CD14-positive monocyte (primary cell): ENCODE measurements at regions not wholly inside any gene's neighbourhood (a gene's known extent, or its start where the extent isn't known, plus 50 kb on each side); places are given as distances from the start of the nearest gene placed in this dataset.

Source experiments
- DNase-seq, 3 donors: peaks; one replicate each; pipeline ENCODE4 v3.0.0-alpha.2; 2011 to 2022
- H2AFZ ChIP-seq: 2 replicates; pipeline ENCODE4 v1.6.0; 2012; ENCODE audit warnings: mild to moderate bottlenecking, low read depth, low read length, inconsistent platforms; ENCODE audit not compliant: insufficient read depth, poor library complexity, severe bottlenecking
- H3K27ac ChIP-seq, 2 donors: 1 replicate in 1 of 2; 2 replicates in 1 of 2; pipeline ENCODE4 v1.5.1; 2012 to 2013; ENCODE audit warnings: low read length in 2 of 2, control low read depth in 1 of 2, inconsistent platforms in 1 of 2, low read depth in 1 of 2, mild to moderate bottlenecking in 1 of 2
- H3K27me3 ChIP-seq, 2 donors: one replicate each; pipeline versions ENCODE4 v1.6.0 to v1.6.1; 2011 to 2013; ENCODE audit warnings: low read length in 2 of 2; ENCODE audit not compliant: control insufficient read depth in 2 of 2, insufficient read depth in 2 of 2
- H3K36me3 ChIP-seq, 2 donors: replicated peaks in 1 of 2; 1 replicate in 1 of 2; 2 replicates in 1 of 2; pipeline versions ENCODE4 v1.5.1 to v1.6.1; 2012 to 2013; ENCODE audit warnings: low read length in 2 of 2, control low read depth in 1 of 2, inconsistent platforms in 1 of 2, mild to moderate bottlenecking in 1 of 2; ENCODE audit not compliant: insufficient read depth in 2 of 2, control insufficient read depth in 1 of 2
- H3K4me1 ChIP-seq, 2 donors: 1 replicate in 1 of 2; 2 replicates in 1 of 2; pipeline versions ENCODE4 v1.5.1 to v1.6.1; 2012 to 2013; ENCODE audit warnings: low read length in 2 of 2, control low read depth in 1 of 2, inconsistent platforms in 1 of 2, mild to moderate bottlenecking in 1 of 2, moderate library complexity in 1 of 2; ENCODE audit not compliant: insufficient read depth in 2 of 2, control insufficient read depth in 1 of 2
- H3K4me2 ChIP-seq: replicated peaks from 2 replicates; pipeline ENCODE3; 2012; ENCODE audit warnings: low read length, moderate library complexity, mild to moderate bottlenecking; ENCODE audit not compliant: poor library complexity, severe bottlenecking; ENCODE audit errors: extremely low read depth
- H3K4me3 ChIP-seq, 3 experiments: fragments of 200-600 bp in 1 of 3; sonication (generic) in 1 of 3; replicated peaks in 1 of 3; 1 replicate in 2 of 3; 2 replicates in 1 of 3; pipeline ENCODE4 v1.5.1; 2011 to 2013; ENCODE audit warnings: low read length in 3 of 3, mild to moderate bottlenecking in 3 of 3, control low read depth in 2 of 3, low read depth in 2 of 3, inconsistent platforms in 1 of 3, moderate library complexity in 1 of 3
- H3K79me2 ChIP-seq: 2 replicates; pipeline ENCODE4 v1.6.0; 2012; ENCODE audit warnings: mild to moderate bottlenecking, control low read depth, inconsistent platforms, low read length, moderate library complexity; ENCODE audit not compliant: insufficient read depth
- H3K9ac ChIP-seq: 2 replicates; pipeline ENCODE4 v1.6.0; 2017; ENCODE audit warnings: low read length, mild to moderate bottlenecking; ENCODE audit not compliant: insufficient read depth, poor library complexity, severe bottlenecking
- H3K9me3 ChIP-seq, 2 donors: replicated peaks in 1 of 2; 1 replicate in 1 of 2; 2 replicates in 1 of 2; pipeline versions ENCODE4 v1.5.1 to v1.6.1; 2012 to 2013; ENCODE audit warnings: low read length in 2 of 2, control low read depth in 1 of 2; ENCODE audit not compliant: control insufficient read depth in 1 of 2, insufficient read depth in 1 of 2
- H4K20me1 ChIP-seq: 2 replicates; pipeline ENCODE4 v1.6.0; 2012; ENCODE audit warnings: mild to moderate bottlenecking, low read length, control low read depth, moderate library complexity; ENCODE audit not compliant: insufficient read depth
- H3K27ac Mint-ChIP-seq, 7 donors: one replicate each; pipeline ENCODE4 v1.8.0; 2020; ENCODE audit warnings: mild to moderate bottlenecking in 7 of 7, mixed read lengths in 7 of 7, moderate library complexity in 6 of 7, inconsistent platforms in 2 of 7
- H3K27me3 Mint-ChIP-seq, 3 donors: one replicate each; pipeline ENCODE4 v1.8.0; 2021 to 2022; ENCODE audit warnings: low read depth in 3 of 3, mild to moderate bottlenecking in 3 of 3, mixed read lengths in 3 of 3, moderate library complexity in 3 of 3, inconsistent platforms in 1 of 3
- H3K36me3 Mint-ChIP-seq, 2 donors: one replicate each; pipeline ENCODE4 v1.8.0; 2020; ENCODE audit warnings: mixed read lengths in 2 of 2, inconsistent platforms in 1 of 2, mild to moderate bottlenecking in 1 of 2
- H3K4me1 Mint-ChIP-seq: one replicate; pipeline ENCODE4 v1.8.0; 2020; ENCODE audit warnings: mild to moderate bottlenecking, mixed read lengths
- H3K4me3 Mint-ChIP-seq, 2 donors: one replicate each; pipeline ENCODE4 v1.8.0; 2020; ENCODE audit warnings: mild to moderate bottlenecking in 2 of 2, mixed read lengths in 2 of 2, moderate library complexity in 1 of 2
- H3K9me3 Mint-ChIP-seq, 7 donors: one replicate each; pipeline ENCODE4 v1.8.0; 2020 to 2022; ENCODE audit warnings: mixed read lengths in 7 of 7, mild to moderate bottlenecking in 6 of 7, moderate library complexity in 6 of 7, inconsistent platforms in 2 of 7
- WGBS: methylation state at CpG from one replicate; pipeline ENCODE4 v1.1.5; 2013; ENCODE audit warnings: missing lambda C conversion rate; ENCODE audit not compliant: insufficient coverage; 5-methylcytosine and 5-hydroxymethylcytosine counted together
- intact Hi-C, 2 donors: fragments of 100-400 bp; cut with micrococcal nuclease; formaldehyde crosslinking; loops; one replicate each; pipeline versions ENCODE4 v1.15.0 to v1.15.1; 2023
- TF ChIP-seq, protein P1 (sequence below): fragments of 200-600 bp; IDR thresholded peaks from one replicate; pipeline ENCODE4 v1.8.0; 2022; ENCODE audit warnings: antibody characterized with exemption, mild to moderate bottlenecking

DNA sequence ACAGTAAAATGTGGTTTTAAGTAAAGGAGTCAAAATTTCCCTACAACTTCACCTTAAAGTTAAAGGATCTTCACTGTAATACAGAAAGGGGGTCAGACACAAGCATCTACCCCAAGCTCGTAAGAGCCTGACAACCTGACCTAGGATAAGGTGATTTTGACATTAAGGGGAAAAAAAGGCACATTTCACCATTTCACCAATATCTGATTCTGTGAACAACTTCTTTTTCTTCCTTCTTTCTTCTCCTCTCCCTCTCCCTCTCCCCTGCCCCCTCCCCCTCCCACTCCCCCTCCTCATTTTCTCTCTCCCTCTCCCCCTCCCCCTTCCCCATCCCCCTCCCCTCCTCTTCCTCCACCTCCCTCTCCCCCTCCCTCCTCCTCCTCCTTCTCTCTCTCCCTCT, 796.7 kb upstream of the ARGLU1 start:
- Mint-ChIP-seq H3K4me1 (no peaks in the 10 kb centered on the region), H3K4me3 (no peak overlapping the region), H3K36me3 (no peaks in the 10 kb centered on the region), H3K9me3 (peaks cover 0 to 2% (median 1%) of the 10 kb centered on the region in 7 donors), H3K27ac (peak overlapping the region in 1 of 7 donors; percentile 18), H3K27me3 (peaks cover 0 to 2% (median 0%) of the 10 kb centered on the region in 3 donors)
- Histone ChIP-seq H2AFZ (no peak overlapping the region), H3K36me3 (no peaks in the 10 kb centered on the region), H3K4me2 (no peak overlapping the region), H3K27me3 (no peaks in the 10 kb centered on the region), H3K4me1 (no peaks in the 10 kb centered on the region), H3K9me3 (peaks cover 0 to 3% of the 10 kb centered on the region in 2 donors), H3K27ac (no peak overlapping the region), H3K9ac (no peak overlapping the region), H4K20me1 (no peaks in the 10 kb centered on the region), H3K79me2 (no peaks in the 10 kb centered on the region), H3K4me3 (no peak overlapping the region)
- WGBS, result no CpG with 5 or more reads among the region's 1 CpG
- intact Hi-C loops, result no loop called here
- DNase-seq, result no peak
- TF ChIP-seq, protein P1, sequence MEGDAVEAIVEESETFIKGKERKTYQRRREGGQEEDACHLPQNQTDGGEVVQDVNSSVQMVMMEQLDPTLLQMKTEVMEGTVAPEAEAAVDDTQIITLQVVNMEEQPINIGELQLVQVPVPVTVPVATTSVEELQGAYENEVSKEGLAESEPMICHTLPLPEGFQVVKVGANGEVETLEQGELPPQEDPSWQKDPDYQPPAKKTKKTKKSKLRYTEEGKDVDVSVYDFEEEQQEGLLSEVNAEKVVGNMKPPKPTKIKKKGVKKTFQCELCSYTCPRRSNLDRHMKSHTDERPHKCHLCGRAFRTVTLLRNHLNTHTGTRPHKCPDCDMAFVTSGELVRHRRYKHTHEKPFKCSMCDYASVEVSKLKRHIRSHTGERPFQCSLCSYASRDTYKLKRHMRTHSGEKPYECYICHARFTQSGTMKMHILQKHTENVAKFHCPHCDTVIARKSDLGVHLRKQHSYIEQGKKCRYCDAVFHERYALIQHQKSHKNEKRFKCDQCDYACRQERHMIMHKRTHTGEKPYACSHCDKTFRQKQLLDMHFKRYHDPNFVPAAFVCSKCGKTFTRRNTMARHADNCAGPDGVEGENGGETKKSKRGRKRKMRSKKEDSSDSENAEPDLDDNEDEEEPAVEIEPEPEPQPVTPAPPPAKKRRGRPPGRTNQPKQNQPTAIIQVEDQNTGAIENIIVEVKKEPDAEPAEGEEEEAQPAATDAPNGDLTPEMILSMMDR, result no peak

DNA sequence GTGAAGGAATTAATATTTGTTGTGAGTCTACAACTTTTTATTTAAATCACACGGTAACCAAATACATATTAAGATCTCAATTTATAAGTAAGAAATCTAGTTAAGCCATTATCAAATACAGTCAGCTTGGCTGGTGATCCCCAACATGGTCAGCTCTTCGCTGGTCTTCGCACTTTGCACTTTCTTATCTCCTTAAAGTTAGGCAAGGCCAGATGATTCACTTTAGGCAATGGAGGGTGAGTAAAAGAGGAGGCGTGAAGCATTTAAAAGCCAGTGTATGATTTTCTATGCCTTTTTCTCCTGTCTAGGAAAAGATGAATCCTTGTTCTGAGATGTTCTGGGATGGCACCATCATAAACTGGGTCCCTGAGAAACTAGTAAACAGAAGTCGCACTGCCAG, 793.7 kb upstream of the ARGLU1 start:
- H3K27ac ChIP-seq, result no peak overlapping the region
- no peak overlapping the region for H3K4me2 ChIP-seq
- no CpG with 5 or more reads among the region's 5 CpGs for WGBS
- H3K4me3 Mint-ChIP-seq, result no peak overlapping the region
- H2AFZ ChIP-seq, result no peak overlapping the region
- H3K79me2 ChIP-seq, result no peaks in the 10 kb centered on the region
- no peaks in the 10 kb centered on the region for H3K36me3 Mint-ChIP-seq
- H3K27me3 Mint-ChIP-seq, result no peaks in the 10 kb centered on the region
- peaks cover 0 to 2% (median 0%) of the 10 kb centered on the region in 7 donors for H3K9me3 Mint-ChIP-seq
- H3K4me1 ChIP-seq, result no peaks in the 10 kb centered on the region
- H3K4me3 ChIP-seq, result no peak overlapping the region
- H3K27me3 ChIP-seq, result no peaks in the 10 kb centered on the region
- peaks cover 0 to 3% of the 10 kb centered on the region in 2 donors for H3K9me3 ChIP-seq
- no peaks in the 10 kb centered on the region for H3K36me3 ChIP-seq
- intact Hi-C loops, result no loop called here
- H3K27ac Mint-ChIP-seq, result no peak overlapping the region
- H3K9ac ChIP-seq, result no peak overlapping the region
- H4K20me1 ChIP-seq, result no peaks in the 10 kb centered on the region
- no peaks in the 10 kb centered on the region for H3K4me1 Mint-ChIP-seq
- DNase-seq, result no peak
- TF ChIP-seq, protein P1, result no peak
